HepG2 (cell line): ENCODE measurements at regions not wholly inside any gene's neighbourhood (a gene's known extent, or its start where the extent isn't known, plus 50 kb on each side); places are given as distances from the start of the nearest gene placed in this dataset.

Experiments
- ATAC-seq: fragments of 200-7000 bp; cut with Tn5 transposase; 3 replicates; pipeline ENCODE4 v1.9.1; 2020; ENCODE audit warnings: mild to moderate bottlenecking, moderate library complexity
- BruUV-seq: library from RNA; stranded (reverse); fragments of 400-500 nt; replicated peaks from 2 replicates; lab custom pipeline; 2021; lab: Mats Ljungman, UMichigan
- CTCF ChIA-PET: fragments of 300-600 bp; formaldehyde crosslinking; extraction: SDS; loops from one replicate; lab custom pipeline; 2021; ENCODE audit warnings: low total read pairs, inconsistent platforms, low intra/inter-chr PET ratio; lab: Yijun Ruan, JAX
- POLR2A ChIA-PET: fragments of 350-600 bp; sonication (Branson Sonifier 250); formaldehyde crosslinking; loops from one replicate; lab custom pipeline; 2020; ENCODE audit warnings: antibody characterized with exemption, inconsistent platforms; lab: Yijun Ruan, JAX
- DNase-seq: peaks from one replicate; pipeline ENCODE4 v3.0.0-alpha.2; 2015; ENCODE audit warnings: low spot score
- FAIRE-seq: peaks from 3 replicates; lab custom pipeline; 2011; peaks lifted over from hg19 to GRCh38; lab: Jason Lieb, UNC
- H2AFZ ChIP-seq: one replicate; pipeline ENCODE4 v1.6.1; 2011; ENCODE audit warnings: low read length, inconsistent platforms
- H3K27ac ChIP-seq: fragments of 300-600 bp; 3 replicates; pipeline ENCODE4 v1.8.0; 2011; ENCODE audit warnings: mixed run types, mild to moderate bottlenecking, mixed read lengths, low read length, inconsistent platforms; ENCODE audit not compliant: insufficient read depth; ENCODE audit errors: extremely low read length
- H3K27me3 ChIP-seq, 2 experiments: fragments of 200-600 bp in 1 of 2; 2 replicates in 1 of 2; 3 replicates in 1 of 2; pipeline versions ENCODE4 v1.6.0 to v1.8.0; 2011; ENCODE audit warnings: low read length in 2 of 2, mild to moderate bottlenecking in 2 of 2, moderate library complexity in 2 of 2, inconsistent platforms in 1 of 2; ENCODE audit not compliant: insufficient read depth in 2 of 2, control insufficient read depth in 1 of 2
- H3K36me3 ChIP-seq, 2 experiments: fragments of 200-600 bp in 1 of 2; replicated peaks in 1 of 2; 2 replicates in 1 of 2; 3 replicates in 1 of 2; pipeline versions ENCODE4 v1.5.1 to v1.8.0; 2011; ENCODE audit warnings: low read length in 2 of 2, inconsistent platforms in 1 of 2; ENCODE audit not compliant: insufficient read depth in 2 of 2, control insufficient read depth in 1 of 2
- H3K4me1 ChIP-seq: 2 replicates; pipeline ENCODE4 v1.5.1; 2012; ENCODE audit warnings: low read length, inconsistent platforms; ENCODE audit not compliant: insufficient read depth
- H3K4me2 ChIP-seq: 2 replicates; pipeline ENCODE4 v1.6.0; 2011; ENCODE audit warnings: low read depth, low read length, inconsistent platforms
- H3K4me3 ChIP-seq, 3 experiments: fragments of 200-600 bp in 1 of 3; sonication (generic), shearing (Covaris generic) in 1 of 3; replicated peaks in 1 of 3; 2 replicates each; pipeline ENCODE4 v1.5.1; 2011 to 2016; ENCODE audit warnings: low read length in 3 of 3, inconsistent platforms in 2 of 3, low read depth in 2 of 3, mild to moderate bottlenecking in 2 of 3, control low read depth in 1 of 3, mixed read lengths in 1 of 3; ENCODE audit not compliant: insufficient read depth in 1 of 3
- H3K79me2 ChIP-seq: one replicate; pipeline ENCODE4 v1.6.1; 2011; ENCODE audit warnings: low read length, inconsistent platforms; ENCODE audit not compliant: insufficient read depth
- H3K9ac ChIP-seq: 2 replicates; pipeline ENCODE4 v1.6.0; 2011; ENCODE audit warnings: mild to moderate bottlenecking, low read depth, low read length, inconsistent platforms; ENCODE audit not compliant: insufficient read depth
- H3K9me3 ChIP-seq: 2 replicates; pipeline ENCODE4 v1.5.1; 2012; ENCODE audit warnings: mild to moderate bottlenecking, low read length
- H4K20me1 ChIP-seq: 2 replicates; pipeline ENCODE4 v1.6.0; 2011; ENCODE audit warnings: inconsistent platforms, mild to moderate bottlenecking, low read length, moderate library complexity; ENCODE audit not compliant: insufficient read depth
- CREB1 ChIP-seq, 2 experiments: fragments of 450-650 bp in 1 of 2; IDR thresholded peaks; 2 replicates each; pipeline ENCODE4 v1.6.1; 2016 to 2017; ENCODE audit warnings: control low read depth in 1 of 2, mild to moderate bottlenecking in 1 of 2, missing compliant biosample characterization in 1 of 2, missing genetic modification characterization in 1 of 2
- LCORL ChIP-seq, 2 experiments: fragments of 450-650 bp in 1 of 2; sonication (generic) in 1 of 2; formaldehyde crosslinking in 1 of 2; IDR thresholded peaks; 2 replicates each; pipeline versions ENCODE4 v1.5.0 to v1.6.1; 2017 to 2020; ENCODE audit warnings: antibody characterized with exemption in 1 of 2, missing genetic modification reagents in 1 of 2
- MLLT10 ChIP-seq: sonication (generic); formaldehyde crosslinking; IDR thresholded peaks from 2 replicates; pipeline ENCODE4 v1.4.0; 2020; ENCODE audit warnings: missing genetic modification reagents
- ZNF766 ChIP-seq: sonication (generic); formaldehyde crosslinking; IDR thresholded peaks from 2 replicates; pipeline ENCODE4 v1.5.0; 2020; ENCODE audit warnings: missing genetic modification reagents, borderline replicate concordance
- WGBS: methylation state at CpG from one replicate; pipeline ENCODE4 v1.1.6; 2017; ENCODE audit warnings: low lambda C conversion rate; 5-methylcytosine and 5-hydroxymethylcytosine counted together
- in situ Hi-C: cut with HindIII; loops from 2 replicates; pipeline ENCODE4 v1.10.0; 2017; ENCODE audit warnings: low pct_unique_long_range_greater_than_20kb; ENCODE audit not compliant: extremely low pct_ligation_motif_present
- intact Hi-C: fragments of 100-400 bp; cut with micrococcal nuclease; formaldehyde crosslinking; loops from one replicate; pipeline ENCODE4 v1.10.0; 2022; ENCODE audit not compliant: unreplicated experiment

- H4K20me1 ChIP-seq: no peaks in the 10 kb centered on the region
- in situ Hi-C loops: no loop called here
- H3K9ac ChIP-seq: no peak overlapping the region
- ATAC-seq (no peak), DNase-seq (no peak), FAIRE-seq (no peak)
- H3K79me2 ChIP-seq: no peaks in the 10 kb centered on the region
- no peaks in the 10 kb centered on the region for H3K36me3 ChIP-seq
- WGBS: 0% methylated on average over 2 of the region's 2 CpGs
- H3K27me3 ChIP-seq: no peaks in the 10 kb centered on the region; a peak in 1 of 5 replicates
- no peak overlapping the region for H3K4me2 ChIP-seq
- H2AFZ ChIP-seq: no peak overlapping the region
- TF ChIP-seq CREB1 (IDR thresholded peaks at IDR 0.05) (peak; percentile 84), CREB1 (CRISPR knock-in tag; IDR thresholded peaks at IDR 0.05) (no peak), ZNF766 (CRISPR knock-in tag) (no peak)
- TF ChIP-seq, all 625 proteins: peak for 1
- intact Hi-C loops: no loop called here
- ChIA-PET POLR2A (no interaction called here), CTCF (no interaction called here)
- Histone ChIP-seq H3K4me1 (no peaks in the 10 kb centered on the region), H3K27ac (no peak overlapping the region), H3K9me3 (no peaks in the 10 kb centered on the region), H3K4me3 (no peak overlapping the region)
- no TSS peak for BruUV-seq
Observed at GRCh38 chr16:8376430-8376829, 213.9 kb downstream of the TMEM114 start.

DNA sequence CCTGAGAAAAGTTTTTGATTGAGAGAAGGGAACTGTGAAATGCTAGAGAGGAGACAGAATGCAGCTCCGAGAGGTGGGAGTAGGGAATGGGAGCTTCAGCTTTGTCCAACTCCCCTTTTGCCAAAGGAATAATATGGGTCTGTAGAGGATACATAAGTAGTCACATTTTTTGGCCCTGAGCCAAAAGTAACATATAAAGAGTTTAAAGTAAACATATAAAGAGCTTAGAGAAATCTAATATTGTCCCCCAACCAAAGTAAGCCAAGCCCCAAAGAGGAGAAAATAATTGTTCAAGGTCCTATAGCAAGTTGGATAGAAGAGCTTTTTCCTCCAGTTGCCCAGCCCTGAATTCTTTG, 215.1 kb downstream of the TMEM114 start:
- in situ Hi-C loops: no loop called here
- TF ChIP-seq LCORL (IDR thresholded peaks at IDR 0.05): 0 out of 2 replicates have a peak, but pooled peaks have one; percentile 70
- TF ChIP-seq LCORL (CRISPR knock-in tag; IDR thresholded peaks at IDR 0.05): no peak
- no peak for TF ChIP-seq MLLT10
- TF ChIP-seq, all 625 proteins: peak for 1
- no peak for ATAC-seq
- Histone ChIP-seq H4K20me1 (no peaks in the 10 kb centered on the region), H3K27ac (no peak overlapping the region), H3K9ac (no peak overlapping the region), H3K27me3 (no peaks in the 10 kb centered on the region; a peak in 1 of 5 replicates), H3K4me2 (no peak overlapping the region), H3K9me3 (no peaks in the 10 kb centered on the region), H3K79me2 (no peaks in the 10 kb centered on the region), H3K4me3 (no peak overlapping the region), H3K4me1 (no peaks in the 10 kb centered on the region), H3K36me3 (no peaks in the 10 kb centered on the region), H2AFZ (no peak overlapping the region)
- WGBS: 3% methylated on average over 1 of the region's 1 CpG
- ChIA-PET POLR2A (no interaction called here), CTCF (no interaction called here)
- intact Hi-C loops: no loop called here
- DNase-seq: no peak
- BruUV-seq: no TSS peak
- FAIRE-seq: no peak
